GM19351 (cell line): ENCODE measurements at regions not wholly inside any gene's neighbourhood (a gene's known extent, or its start where the extent isn't known, plus 50 kb on each side); places are given as distances from the start of the nearest gene placed in this dataset.
A peak's percentile ranks its signal among the peaks of the same experiment; 100 is the strongest.
"Not testable (repeated sequence)": the region's sequence is repeated elsewhere in the genome, so short reads cannot be mapped to it uniquely, and the experiment has no call there.

Experiments
- ATAC-seq: cut with Tn5 transposase; IDR thresholded peaks from one replicate; pipeline ENCODE4 v1.9.1; 2021; ENCODE audit warnings: mild to moderate bottlenecking, moderate library complexity; ENCODE audit not compliant: unreplicated experiment

DNA sequence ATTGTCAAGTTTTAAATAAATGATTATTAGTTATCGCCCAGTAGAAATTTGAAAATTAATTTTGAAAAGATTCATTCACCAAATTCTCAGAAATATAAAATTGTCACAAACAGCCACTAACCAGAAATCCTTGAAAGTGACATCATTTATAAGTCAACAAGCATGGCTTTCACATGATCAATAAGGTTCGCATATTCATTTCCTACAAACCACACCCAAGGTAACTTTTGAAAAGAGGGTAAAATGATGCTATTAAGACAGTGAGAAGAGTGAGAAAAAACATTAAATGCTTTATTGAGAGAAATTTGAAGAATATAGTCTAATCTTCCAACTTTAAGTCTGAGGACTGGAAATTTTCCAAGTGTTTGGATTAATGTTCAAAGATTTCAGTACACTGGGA is 263.6 kb upstream of the ALCAM start:
- no peak for ATAC-seq

DNA sequence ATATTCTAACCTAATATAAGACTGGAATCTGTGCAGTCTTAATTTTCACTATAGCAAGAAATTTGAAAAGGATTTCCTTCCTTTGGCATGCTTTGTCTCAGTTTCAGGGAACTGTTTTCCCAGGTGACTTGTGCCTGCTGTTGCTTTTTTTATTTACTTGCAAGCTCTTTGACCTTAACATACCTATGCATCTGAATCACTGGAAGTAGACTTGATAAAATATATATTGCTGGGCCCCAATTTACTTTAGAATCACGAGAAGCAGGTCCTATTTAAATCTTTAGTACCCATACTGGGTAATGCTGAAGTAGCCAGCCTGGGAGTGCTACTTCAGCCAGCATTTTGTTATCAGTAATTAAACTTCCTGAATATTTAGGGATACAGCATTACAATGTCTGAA is 257.9 kb upstream of the ALCAM start:
- ATAC-seq = no peak

DNA sequence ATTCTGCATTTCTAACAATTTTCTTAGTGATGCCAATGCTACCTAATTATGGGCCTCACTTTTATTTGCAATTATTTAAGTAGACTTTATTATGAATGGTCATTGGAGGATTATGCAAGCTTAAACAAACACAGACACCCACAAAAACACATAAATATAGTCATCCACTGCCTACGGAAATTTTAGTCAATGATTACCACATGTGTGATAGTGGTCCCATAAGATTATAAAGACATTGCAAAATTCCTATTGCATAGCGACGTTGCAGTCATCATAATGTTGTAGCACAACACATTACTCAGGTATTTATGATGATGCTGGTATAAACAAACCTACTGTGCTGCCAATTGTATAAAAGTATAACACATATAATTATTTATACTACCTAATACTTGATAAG is 247.8 kb upstream of the ALCAM start:
- ATAC-seq = no peak

DNA sequence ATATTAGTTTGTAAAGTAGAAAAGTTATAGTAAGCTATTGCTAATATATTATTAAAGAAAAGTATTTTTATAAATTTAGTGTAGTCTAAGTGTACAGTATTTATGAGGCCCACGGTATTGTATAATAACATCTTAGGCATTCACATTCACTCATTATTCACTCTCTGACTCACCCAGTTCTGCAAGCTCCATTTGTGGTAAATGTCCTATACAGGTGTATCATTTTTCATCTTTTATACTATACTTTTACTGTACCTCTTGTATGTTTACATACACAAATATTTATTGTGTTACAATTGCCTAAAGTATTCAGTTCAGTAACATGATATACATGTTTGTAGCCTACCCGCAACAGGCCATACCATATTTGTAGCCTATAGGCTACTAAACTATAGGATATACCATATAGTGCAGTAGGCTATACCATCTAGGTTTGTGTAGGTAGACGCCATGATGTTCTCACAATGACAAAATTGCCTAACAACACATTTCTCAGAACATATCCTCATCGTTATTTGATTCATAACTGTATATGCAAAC is 246.8 kb upstream of the ALCAM start:
- no peak for ATAC-seq

DNA sequence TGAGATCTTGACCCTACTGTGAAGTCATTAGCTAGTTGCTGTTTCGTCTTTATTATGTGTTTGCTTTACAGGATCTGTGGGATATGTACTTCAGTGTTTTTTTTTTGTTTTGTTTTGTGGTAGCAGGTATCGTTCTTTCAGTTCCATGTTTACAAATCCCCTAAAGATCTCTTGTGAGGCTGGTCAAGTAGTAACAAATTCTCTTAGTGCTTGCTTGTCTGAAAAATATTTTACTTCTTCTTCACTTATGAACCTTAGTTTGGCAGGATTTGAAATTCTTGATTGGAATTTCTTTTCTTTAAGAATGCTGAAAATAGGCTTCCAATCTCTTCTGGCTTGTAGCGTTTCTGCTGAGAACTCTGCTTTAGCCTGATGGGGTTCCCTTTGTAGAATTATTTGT is 235.8 kb upstream of the ALCAM start:
- no peak for ATAC-seq

DNA sequence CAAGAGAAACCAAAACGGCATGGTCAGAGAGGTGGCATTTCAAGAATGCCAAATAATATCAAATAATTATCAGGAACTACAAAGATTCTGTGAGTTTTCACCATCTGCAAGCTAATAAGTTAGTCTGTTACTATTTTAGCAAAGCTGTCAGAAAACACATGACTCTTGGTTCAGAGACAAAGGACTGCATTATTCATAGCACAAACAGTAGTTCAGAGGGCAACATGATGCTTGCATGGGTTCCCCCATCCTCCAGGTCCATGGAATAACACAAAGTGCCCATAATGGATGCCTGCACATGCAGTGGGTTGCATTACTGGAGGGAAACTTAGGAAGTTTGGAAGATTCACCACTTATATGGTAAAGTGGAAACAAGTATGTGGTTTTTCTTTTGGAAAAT is 228.8 kb upstream of the ALCAM start:
- ATAC-seq = no peak

DNA sequence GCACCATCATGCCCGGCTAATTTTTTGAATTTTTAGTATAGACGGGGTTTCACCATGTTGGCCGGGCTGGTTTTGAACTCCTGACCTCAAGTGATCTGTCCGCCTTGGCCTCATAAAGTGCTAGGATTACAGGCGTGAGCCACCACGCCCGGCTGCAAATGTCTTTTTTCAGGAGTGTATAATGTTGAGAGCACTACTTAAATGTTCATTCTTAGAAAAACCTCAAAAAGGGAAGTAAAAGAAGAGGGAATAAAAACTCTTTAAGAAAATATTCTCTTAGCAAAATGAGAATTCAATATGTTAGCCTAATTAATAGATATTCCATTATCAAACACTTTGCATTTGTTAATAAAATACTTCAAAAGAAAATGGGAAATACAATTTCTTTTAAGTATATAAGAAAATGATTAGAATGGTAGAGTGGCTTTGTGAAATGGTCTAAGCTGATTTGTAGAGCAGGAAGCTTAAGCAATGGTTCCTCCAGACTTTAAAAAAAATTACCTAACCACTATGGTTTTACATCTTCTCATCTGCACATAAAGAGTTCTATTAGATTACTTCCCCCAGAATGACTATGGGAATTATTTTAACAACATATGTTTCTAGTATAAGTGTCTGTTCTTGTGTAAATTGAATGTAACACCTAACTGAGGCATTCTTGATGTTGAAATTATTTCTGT is 226.7 kb upstream of the ALCAM start:
- ATAC-seq = peak; percentile 45

DNA sequence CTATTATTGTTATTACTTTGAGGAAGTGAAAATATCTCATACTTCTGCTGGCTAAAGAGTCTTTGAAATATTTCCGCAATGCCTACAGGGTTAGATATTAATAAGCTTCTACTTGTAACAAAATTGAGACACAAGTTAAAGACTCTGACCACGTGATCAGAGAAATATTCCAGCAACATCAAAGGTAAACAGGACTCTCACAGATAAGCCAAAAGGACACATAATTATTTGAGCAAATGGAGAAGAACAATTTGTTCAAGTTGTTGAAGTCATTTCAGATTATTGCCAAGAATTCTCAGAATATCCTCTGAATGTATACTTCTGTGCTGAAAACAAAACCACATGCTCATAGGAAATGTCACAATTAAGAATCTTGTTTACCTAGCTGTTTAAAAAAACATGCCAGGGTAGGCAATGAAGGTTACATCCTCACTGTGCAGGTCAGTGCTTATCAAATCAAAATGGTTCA is 225.8 kb upstream of the ALCAM start:
- peak; percentile 66 for ATAC-seq

DNA sequence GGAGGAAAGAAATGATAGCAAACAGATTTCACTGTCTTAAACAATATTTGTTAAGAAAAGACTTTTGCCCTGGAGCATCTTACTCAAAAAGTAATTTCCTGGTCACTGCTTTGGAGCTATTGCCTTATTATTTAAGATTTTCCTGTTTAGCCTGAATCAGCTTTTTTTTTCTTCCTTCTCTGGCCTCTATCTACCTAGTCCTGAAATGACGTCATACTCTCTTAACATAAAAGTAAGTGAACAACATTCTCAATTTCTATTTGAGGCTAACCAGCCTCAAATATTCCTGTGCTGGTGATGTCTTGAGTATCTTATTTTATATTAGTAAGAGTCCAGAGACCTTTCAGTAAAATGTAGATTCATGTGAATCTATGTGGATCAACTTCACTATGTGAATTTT is 221.9 kb upstream of the ALCAM start:
- no peak for ATAC-seq

DNA sequence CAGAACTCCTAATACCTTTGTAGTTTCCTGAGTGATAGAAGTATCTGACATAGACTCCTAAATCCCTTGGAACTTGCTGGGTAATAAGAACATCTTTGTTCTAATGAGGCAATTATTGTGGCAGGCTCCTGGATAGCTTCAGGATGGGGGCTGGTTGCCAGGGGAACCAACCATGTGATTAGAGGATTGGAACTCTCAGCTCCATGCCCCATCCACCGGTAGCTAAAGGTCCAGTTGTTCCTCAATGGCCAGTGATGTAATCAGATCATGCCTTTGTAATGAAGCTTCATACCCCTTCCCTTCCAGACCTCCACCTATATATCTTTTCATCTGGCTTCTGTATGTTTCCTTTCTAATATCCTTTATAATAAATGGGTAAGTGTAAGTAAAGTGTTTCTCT is 221.2 kb upstream of the ALCAM start:
- no peak for ATAC-seq

DNA sequence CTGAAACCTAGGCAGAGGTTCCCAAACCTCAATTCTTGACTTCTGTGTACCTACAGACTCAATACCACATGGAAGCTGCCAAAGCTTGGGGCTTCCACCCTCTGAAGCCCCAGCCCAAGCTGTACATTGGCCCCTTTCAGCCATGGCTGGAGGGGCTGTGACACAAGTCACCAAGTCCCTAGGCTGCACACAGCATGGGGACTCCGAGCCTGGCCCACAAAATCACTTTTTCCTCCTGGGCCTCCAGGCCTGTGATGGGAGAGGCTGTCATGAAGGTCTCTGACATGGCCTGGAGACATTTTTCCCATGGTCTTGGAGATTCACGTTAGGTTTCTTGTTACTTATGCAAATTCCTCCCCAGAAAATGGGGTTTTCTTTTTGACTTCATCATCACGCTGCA is 217.5 kb upstream of the ALCAM start:
- ATAC-seq = not testable (repeated sequence)

DNA sequence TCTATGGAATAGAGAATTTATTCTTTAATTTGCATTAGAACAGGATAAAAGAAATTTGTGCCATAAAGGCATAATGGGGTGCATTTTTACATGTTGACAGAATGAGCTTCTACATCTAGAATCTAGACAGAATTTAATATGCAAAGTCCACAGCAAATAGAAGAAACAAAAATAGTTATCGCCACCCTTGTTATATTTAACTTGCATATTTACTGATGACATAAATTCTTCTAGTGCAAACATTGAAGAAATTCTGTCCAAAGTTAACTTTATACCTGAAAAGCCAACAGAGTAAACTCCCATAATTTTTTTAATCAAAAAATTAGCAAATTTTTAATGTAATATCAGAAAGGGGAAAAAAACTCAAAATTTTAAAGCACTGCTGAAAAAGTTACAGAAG is 213.7 kb upstream of the ALCAM start:
- ATAC-seq = no peak

DNA sequence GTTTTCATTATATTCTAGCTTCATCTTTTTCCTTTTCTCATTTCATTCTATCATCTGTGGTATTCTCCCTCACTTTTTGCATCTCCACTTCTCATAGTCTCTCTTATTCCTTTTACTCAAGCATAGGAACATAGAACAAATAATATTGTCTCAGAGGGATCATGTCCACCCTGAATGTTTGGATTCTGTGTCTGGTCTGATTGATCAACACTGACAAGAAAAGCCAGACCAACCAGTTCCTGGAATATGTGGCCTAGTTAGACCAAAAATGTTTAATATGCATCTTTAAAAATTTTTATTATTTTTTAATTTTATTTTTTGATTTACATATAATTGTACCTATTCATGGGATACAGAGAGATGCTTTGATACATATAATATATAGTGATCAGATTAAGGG is 212.0 kb upstream of the ALCAM start:
- ATAC-seq = no peak

DNA sequence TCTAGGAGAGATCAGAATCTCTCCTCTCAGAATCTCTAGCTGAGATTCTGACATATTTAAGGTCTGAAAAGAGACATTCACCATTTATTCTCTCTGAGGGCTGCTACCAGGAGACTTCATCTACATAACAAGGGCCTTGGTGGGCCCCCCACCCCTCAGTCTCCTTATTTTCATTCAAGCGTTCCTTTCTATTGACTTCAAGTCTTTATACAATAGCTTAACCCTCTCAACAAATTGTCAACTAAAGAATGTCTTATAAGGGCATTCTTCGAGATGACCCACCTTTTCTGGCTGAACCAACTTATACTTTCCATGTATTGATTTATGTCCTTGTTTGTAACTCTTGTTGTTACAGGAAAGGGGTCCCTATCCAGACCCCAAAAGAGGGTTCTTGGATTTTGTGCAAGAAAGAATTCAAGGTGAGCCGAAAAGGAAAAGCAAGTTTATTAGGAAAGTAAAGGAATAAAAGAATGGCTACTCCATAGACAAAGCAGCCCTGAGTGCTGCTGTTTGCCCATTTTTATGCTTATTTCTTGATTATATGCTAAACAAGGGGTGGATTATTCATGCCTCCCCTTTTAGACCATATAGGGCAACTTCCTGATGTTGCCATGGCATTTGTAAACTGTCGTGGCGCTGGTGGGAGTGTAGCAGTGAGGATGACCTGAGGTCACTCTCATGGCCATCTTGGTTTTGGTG is 209.5 kb upstream of the ALCAM start:
- no peak for ATAC-seq

DNA sequence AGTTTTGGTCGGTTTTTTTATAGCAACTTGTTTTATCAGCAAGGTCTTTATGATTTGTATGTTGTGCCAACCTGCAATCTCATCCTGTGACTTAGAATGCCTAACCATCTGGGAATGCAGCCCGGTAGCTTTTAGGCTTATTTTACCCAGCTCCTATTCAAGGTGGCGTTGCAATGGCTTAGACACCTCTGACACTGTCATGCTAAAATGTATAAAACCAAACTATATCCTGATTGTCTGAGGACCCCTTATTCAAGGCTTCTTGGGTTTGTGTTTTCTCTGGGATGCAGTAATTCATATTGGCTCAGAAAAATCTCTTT is 209.0 kb upstream of the ALCAM start:
- no peak for ATAC-seq

DNA sequence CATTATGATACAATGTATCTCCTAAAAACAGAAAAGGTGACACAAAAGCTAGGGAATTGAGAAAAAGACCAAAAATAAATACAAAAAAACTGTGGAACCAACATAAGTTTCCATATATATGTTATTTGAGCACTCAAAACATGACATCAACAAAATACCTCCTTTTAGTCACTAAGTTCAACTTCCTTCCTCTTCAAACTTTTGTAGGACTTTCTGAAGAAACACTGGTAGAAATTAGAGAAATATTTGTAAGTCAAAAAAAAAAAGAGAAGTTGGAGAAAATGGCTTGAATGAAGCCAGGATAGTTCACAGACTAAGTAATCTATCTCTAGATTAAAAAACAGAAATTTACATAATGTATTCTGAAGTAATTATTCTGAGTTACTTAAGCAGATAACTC is 208.4 kb upstream of the ALCAM start:
- no peak for ATAC-seq

DNA sequence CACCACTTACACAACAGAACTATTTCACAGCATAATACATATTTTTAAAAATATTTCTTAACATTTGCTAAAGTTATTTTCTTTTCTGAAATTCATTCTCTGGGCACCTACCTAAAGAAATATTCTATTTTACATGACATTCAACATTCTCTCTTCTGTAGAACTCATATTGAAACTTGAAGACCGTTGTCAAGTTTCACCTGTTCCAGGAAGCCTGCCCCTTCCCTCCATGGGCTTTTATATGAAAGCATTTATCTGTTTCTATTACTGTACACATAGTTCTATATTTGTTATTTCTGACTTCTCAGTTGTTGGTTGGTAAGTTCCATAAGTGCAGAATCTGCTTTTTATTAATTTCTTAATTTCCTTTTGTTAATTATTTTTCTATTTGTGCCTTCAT is 204.3 kb upstream of the ALCAM start:
- ATAC-seq = peak; percentile 81

DNA sequence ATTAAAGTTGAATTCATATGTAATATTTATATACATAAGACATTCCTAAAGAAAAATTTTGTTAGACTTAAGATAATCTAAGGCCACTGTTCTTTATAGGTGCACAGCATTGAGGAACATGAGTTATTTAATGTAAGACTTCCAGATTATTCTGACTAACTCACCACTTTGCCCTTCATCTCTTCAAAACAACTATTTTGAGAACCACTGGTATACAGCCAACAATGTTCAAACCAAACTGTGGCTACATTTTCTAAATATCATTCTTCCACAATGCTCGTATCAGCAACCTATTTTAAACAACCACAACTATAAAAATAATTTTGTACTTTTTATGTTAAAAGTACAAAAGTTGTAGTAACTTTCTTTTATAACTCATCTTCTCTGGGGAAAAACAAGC is 199.8 kb upstream of the ALCAM start:
- ATAC-seq = no peak

DNA sequence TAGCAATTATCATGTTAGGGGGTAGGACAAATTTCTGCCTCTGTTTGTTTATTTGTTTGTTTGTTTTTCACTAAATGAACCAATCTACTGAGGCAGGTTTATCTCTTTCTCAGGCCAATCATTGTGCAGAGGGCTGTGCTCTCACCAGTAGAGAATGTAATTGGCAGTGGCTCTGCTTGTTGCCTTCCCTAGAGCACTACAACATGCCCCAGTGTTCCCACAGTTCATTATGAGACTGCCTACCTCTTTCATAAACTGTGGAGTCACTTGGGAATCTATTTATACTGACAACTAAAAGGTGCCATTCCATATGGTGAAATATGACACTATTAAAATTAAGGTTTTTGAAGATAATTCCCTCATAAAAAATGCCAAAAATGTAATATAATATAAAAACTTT is 196.3 kb upstream of the ALCAM start:
- no peak for ATAC-seq

DNA sequence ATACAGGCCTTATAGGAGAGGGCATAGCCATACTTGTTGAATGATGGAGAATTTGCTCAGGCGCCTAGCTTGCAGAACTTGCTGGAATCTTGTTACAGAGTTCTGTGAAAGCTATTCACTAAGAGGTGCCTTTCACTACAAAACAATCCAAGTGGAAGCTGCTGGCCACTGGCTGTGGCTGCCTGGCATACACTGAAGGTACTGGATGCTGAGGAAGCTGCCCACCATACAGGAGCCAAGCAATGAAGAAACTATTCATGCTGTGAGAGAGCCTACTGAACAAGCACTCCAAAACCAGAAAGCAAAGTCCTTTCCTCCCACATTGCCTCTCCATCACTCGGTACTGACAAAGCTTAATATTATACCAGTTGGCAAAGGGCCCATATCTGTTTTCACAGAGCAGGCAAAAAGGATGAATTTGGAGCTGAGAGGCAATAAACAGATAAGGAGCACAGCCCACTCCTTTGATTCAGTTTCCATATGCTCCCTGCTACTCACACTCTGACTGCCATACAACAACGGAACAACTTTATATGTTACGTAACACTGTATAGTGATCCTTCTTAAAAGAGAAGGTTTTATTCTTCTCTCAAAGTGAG is 192.6 kb upstream of the ALCAM start:
- no peak for ATAC-seq

DNA sequence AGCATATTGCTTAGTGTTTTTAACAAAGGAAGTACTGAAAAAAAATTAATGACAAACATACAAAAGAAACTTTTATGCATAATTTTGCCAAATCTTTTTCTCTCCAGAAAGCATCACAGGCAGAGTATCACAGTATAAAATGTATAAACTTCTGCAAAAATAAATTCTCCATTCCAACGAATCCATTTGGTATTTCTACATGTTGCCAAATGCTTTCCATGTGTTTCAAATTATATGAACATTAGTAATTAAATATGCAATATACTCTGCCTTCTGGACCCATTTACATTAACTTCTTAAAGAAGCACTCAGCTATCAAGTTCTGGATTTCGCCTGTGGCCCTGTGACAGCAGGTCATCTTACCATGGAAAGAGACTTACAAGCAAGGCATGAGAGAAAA is 189.1 kb upstream of the ALCAM start:
- no peak for ATAC-seq

DNA sequence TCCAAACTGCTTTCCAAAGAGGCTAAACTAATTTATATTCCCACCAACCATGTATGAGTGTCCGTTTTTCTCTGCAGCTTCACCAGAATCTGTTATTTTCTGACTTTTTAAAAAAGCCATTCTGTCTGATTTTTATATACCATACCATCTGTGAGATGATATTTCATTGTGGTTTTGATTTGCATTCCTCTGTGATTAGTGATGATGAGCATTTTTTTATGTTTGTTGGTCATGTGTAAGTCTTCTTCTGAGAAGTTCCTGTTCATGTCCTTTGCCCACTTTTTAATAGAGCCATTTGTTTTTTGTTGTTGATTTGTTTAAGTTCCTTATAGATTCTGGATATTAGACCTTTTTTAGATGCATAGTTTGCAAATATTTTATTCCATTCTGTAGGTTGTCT is 179.4 kb upstream of the ALCAM start:
- ATAC-seq = no peak
